Cardiac fibroblast (primary cell): ENCODE measurements at regions not wholly inside any gene's neighbourhood (a gene's known extent, or its start where the extent isn't known, plus 50 kb on each side); places are given as distances from the start of the nearest gene placed in this dataset.

ENCODE experiments used
- DNase-seq, 2 donors: peaks; one replicate each; pipeline versions ENCODE4 v3.0.0 to v3.0.0-alpha.2; 2010; ENCODE audit warnings: low read depth in 2 of 2
- H3K4me3 ChIP-seq, 2 donors: replicated peaks in 1 of 2; 1 replicate in 1 of 2; 2 replicates in 1 of 2; pipeline ENCODE4 v1.5.1; 2011; ENCODE audit warnings: low read depth in 2 of 2, low read length in 2 of 2, mild to moderate bottlenecking in 2 of 2, moderate library complexity in 1 of 2
- TF ChIP-seq, protein P1 (sequence below): IDR thresholded peaks from one replicate; pipeline ENCODE4 v1.5.1; 2011; ENCODE audit warnings: low read depth, mild to moderate bottlenecking, low read length, inconsistent platforms

DNA sequence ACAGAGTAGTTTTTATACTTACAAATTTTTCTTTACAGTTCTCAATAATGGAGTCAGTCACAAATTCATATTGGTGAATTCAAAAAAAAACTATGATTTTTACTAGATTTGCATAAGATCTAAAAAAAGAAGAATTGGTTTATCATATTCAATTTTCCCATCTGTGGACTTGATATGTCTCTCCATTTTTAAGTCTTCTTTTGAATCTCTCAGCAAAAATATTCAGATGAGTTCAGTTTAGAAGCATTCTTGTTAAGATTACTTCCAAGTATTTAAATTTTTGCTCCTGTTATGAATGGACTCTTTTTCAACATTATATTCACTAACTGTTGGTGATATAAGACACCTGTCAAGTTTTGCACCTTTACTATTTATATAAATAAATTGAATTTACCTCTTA, 360.6 kb upstream of the FLRT2 start:
- H3K4me3 ChIP-seq: no peak overlapping the region
- DNase-seq: no peak
- TF ChIP-seq, protein P1, sequence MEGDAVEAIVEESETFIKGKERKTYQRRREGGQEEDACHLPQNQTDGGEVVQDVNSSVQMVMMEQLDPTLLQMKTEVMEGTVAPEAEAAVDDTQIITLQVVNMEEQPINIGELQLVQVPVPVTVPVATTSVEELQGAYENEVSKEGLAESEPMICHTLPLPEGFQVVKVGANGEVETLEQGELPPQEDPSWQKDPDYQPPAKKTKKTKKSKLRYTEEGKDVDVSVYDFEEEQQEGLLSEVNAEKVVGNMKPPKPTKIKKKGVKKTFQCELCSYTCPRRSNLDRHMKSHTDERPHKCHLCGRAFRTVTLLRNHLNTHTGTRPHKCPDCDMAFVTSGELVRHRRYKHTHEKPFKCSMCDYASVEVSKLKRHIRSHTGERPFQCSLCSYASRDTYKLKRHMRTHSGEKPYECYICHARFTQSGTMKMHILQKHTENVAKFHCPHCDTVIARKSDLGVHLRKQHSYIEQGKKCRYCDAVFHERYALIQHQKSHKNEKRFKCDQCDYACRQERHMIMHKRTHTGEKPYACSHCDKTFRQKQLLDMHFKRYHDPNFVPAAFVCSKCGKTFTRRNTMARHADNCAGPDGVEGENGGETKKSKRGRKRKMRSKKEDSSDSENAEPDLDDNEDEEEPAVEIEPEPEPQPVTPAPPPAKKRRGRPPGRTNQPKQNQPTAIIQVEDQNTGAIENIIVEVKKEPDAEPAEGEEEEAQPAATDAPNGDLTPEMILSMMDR: no peak

DNA sequence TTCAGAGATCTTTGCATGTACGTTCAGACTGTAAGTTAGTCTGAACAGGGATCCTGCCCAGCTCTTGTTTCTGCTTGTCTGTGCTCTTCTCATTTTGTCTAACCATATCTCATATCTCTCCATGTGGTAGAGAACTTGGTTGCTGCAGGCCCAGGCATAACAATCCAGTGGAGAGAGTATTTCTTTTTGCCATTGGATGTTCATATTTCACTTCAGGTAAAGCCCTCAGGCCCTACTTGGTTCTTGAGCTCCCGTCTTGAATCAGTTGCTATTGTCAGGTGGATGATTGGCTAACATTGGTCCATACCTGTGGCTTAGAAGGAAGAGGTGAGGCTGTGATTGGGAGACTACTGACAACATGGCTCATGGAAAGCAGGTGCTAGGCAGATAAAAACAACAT, 357.7 kb upstream of the FLRT2 start:
- H3K4me3 ChIP-seq: no peak overlapping the region
- DNase-seq: no peak
- TF ChIP-seq, protein P1: no peak

DNA sequence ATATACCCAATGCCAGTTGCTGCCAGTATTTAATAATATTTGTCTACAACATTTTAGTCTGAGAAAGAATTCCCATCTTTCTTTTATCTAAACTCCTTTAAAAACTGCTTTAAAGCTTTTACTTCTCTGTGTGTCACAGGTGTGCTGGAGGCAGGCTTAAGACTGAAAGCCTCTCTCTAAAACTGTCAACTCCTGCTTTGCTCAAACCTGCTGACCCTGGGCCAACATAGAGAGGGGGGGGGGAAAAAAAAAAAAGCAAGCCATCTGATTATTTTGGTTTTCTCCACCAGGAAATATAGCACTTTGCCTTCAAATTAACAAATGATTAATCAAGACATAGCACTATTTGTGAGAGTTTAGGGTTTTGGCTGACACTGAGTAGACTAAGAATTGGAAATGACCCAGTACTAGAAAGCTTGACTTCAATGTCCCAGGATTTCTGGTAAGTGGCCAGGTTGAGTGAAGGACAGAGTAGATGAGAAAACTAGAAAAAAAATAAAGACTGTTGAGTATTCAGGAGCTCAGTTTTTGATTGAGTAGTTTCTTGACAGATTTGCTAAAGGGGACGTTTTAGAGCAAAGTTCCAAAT, 357.0 kb upstream of the FLRT2 start:
- TF ChIP-seq, protein P1: no peak
- no peak for DNase-seq
- H3K4me3 ChIP-seq: no peak overlapping the region

DNA sequence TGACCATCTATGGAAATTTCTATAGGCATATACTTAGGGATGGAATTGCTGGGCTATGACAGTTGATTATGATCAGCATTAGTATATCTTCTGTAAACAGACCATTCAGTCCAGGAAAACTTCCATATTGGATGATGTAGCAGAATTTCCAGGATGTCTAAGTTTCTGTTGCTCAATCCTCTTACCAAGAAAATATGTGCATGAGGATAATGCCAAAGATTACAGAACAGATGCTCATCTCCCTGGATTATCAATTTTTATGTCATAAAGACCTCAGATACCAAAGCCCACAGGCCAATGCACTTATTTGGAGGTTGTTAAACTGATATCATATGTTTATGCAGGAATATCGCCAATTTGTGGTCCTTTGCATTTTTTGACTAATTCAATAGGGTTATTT, 354.4 kb upstream of the FLRT2 start:
- peak; percentile 26 to 35 for DNase-seq
- H3K4me3 ChIP-seq: no peak overlapping the region
- TF ChIP-seq, protein P1: no peak

DNA sequence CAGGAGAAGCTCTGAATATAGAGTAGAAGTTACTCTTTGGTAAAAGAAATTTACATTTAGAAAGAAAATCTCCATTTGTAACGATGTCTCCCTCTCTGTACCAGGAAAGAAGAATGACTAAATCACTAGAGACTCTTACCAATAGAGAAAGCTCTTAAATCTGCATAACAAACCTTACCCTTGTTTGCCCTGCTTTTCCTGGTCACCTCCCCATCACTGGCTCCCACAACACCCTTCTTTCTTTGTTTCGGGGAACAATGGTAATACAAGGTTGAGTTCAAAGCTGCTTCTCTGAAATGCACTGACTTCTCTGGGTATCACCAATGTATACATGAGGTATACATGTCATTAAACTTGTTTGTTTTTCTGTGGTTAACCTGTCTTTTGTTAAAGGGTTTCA, 351.1 kb upstream of the FLRT2 start:
- TF ChIP-seq, protein P1: no peak
- DNase-seq: no peak
- H3K4me3 ChIP-seq: no peak overlapping the region

DNA sequence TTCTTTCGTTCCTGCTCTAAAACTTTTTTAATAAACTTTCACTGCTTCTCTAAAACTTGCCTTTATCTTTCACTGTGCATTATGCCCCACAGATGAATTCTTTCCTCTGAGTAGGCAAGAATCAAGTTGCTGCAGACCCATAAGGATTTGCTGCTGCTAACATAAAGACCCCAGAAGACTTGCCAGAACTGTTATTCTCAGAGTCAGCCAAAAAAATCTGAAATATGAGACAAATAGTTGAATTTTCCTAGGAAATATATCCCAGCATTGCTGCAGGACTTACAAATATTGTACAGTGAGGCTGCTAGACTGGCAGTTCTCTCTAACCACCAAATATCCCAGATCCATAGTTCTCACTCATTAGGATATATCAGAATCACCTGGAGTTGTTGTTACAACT, 349.1 kb upstream of the FLRT2 start:
- no peak for DNase-seq
- TF ChIP-seq, protein P1: no peak
- no peak overlapping the region for H3K4me3 ChIP-seq

DNA sequence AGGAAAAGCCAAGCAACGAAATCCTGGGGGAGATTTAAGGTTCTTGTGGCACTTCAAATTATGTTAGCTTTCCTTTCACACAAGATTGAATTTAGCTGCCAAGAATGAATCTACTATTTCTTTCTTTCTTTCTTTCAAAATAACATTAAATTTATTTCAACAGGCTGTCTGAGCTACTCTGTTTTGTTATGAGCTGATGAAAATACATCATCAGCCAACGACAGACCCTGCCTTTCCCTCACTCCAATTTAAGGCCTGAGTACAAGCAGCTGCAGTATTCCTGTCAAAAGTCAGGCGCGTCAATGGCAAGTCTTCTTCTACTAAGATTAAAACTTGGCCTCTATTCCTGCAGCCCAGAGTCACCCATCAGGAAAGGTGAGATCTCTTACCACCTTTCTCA, 347.7 kb upstream of the FLRT2 start:
- H3K4me3 ChIP-seq: no peak overlapping the region
- TF ChIP-seq, protein P1: no peak
- DNase-seq: no peak
